B cell (primary cell): ENCODE measurements at regions not wholly inside any gene's neighbourhood (a gene's known extent, or its start where the extent isn't known, plus 50 kb on each side); places are given as distances from the start of the nearest gene placed in this dataset.

Experiments used
- ATAC-seq: fragments of 200-7000 bp; cut with Tn5 transposase; one replicate; pipeline ENCODE4 v1.10.0; 2021; ENCODE audit warnings: low read depth, mild to moderate bottlenecking, moderate number of reproducible peaks, moderate library complexity
- CTCF ChIA-PET: fragments of 350-600 bp; sonication (Branson Sonifier 250); formaldehyde crosslinking; loops from one replicate; lab custom pipeline; 2021; ENCODE audit warnings: antibody characterized with exemption, inconsistent platforms; lab: Charles Lee
- POLR2A ChIA-PET: fragments of 350-600 bp; sonication (Branson Sonifier 250); formaldehyde crosslinking; loops from one replicate; lab custom pipeline; 2021; ENCODE audit warnings: antibody characterized with exemption; lab: Charles Lee
- DNase-seq: peaks from one replicate; pipeline ENCODE4 v3.0.0; 2013
- H2AFZ ChIP-seq: 2 replicates; pipeline ENCODE4 v1.6.1; 2012; ENCODE audit warnings: mild to moderate bottlenecking, low read depth, low read length; ENCODE audit not compliant: insufficient read depth, poor library complexity, severe bottlenecking
- H3K27ac ChIP-seq, 2 donors: 1 replicate in 1 of 2; 2 replicates in 1 of 2; pipeline ENCODE4 v1.5.1; 2012 to 2013; ENCODE audit warnings: low read length in 2 of 2, mild to moderate bottlenecking in 2 of 2, moderate library complexity in 1 of 2
- H3K27me3 ChIP-seq, 4 experiments: fragments of 200-600 bp in 1 of 4; sonication (generic) in 1 of 4; replicated peaks in 1 of 4; 1 replicate in 2 of 4; 2 replicates in 2 of 4; pipeline versions ENCODE4 v1.6.1 to v1.7.0; 2013 to 2016; ENCODE audit warnings: low read length in 3 of 4, mild to moderate bottlenecking in 2 of 4, mixed read lengths in 1 of 4, moderate library complexity in 1 of 4; ENCODE audit not compliant: insufficient read depth in 4 of 4, control insufficient read depth in 3 of 4; ENCODE audit errors: control extremely low read depth in 1 of 4
- H3K36me3 ChIP-seq, 2 experiments: replicated peaks in 1 of 2; 1 replicate in 1 of 2; 2 replicates in 1 of 2; pipeline versions ENCODE4 v1.6.1 to v1.7.1; 2013; ENCODE audit warnings: low read length in 1 of 2; ENCODE audit not compliant: insufficient read depth in 2 of 2, control insufficient read depth in 1 of 2; ENCODE audit errors: control extremely low read depth in 1 of 2, extremely low read depth in 1 of 2
- H3K4me1 ChIP-seq, 2 donors: fragments of 200-600 bp in 1 of 2; sonication (generic) in 1 of 2; 1 replicate in 1 of 2; 2 replicates in 1 of 2; pipeline versions ENCODE4 v1.5.1 to v1.6.1; 2013 to 2017; ENCODE audit warnings: low read length in 2 of 2; ENCODE audit not compliant: control insufficient read depth in 2 of 2, insufficient read depth in 2 of 2
- H3K4me2 ChIP-seq: replicated peaks from 2 replicates; pipeline ENCODE3; 2012; ENCODE audit warnings: mild to moderate bottlenecking, low read depth, low read length; ENCODE audit not compliant: poor library complexity, severe bottlenecking
- H3K4me3 ChIP-seq, 5 experiments: fragments of 200-600 bp in 1 of 5; sonication (generic) in 1 of 5; 1 replicate in 3 of 5; 2 replicates in 2 of 5; pipeline versions ENCODE4 v1.5.1 to v1.7.0; 2011 to 2016; ENCODE audit warnings: low read length in 4 of 5, mild to moderate bottlenecking in 4 of 5, low read depth in 2 of 5, control low read depth in 1 of 5, moderate library complexity in 1 of 5; ENCODE audit not compliant: insufficient read depth in 1 of 5; ENCODE audit errors: control extremely low read depth in 1 of 5, extremely low read depth in 1 of 5
- H3K79me2 ChIP-seq: fragments of 200-600 bp; sonication (generic); one replicate; pipeline ENCODE4 v1.6.0; 2016; ENCODE audit warnings: low read length; ENCODE audit not compliant: control insufficient read depth, insufficient read depth
- H3K9ac ChIP-seq: fragments of 200-600 bp; sonication (generic); 2 replicates; pipeline ENCODE4 v1.6.1; 2017; ENCODE audit warnings: mild to moderate bottlenecking, low read length, moderate library complexity
- H3K9me3 ChIP-seq, 3 donors: one replicate each; pipeline versions ENCODE4 v1.6.1 to v1.7.1; 2013; ENCODE audit warnings: low read length in 2 of 3; ENCODE audit not compliant: control insufficient read depth in 2 of 3, insufficient read depth in 1 of 3; ENCODE audit errors: control extremely low read depth in 1 of 3
- H4K20me1 ChIP-seq: 2 replicates; pipeline ENCODE4 v1.6.0; 2012; ENCODE audit warnings: mild to moderate bottlenecking, low read length; ENCODE audit not compliant: insufficient read depth, control insufficient read depth, poor library complexity, severe bottlenecking
- H3K27ac Mint-ChIP-seq: one replicate; pipeline ENCODE4 v1.8.0; 2021; ENCODE audit warnings: mixed read lengths
- H3K27me3 Mint-ChIP-seq: one replicate; pipeline ENCODE4 v1.8.0; 2021; ENCODE audit warnings: mixed read lengths
- H3K4me1 Mint-ChIP-seq: one replicate; pipeline ENCODE4 v1.8.0; 2021; ENCODE audit warnings: mixed read lengths
- H3K4me3 Mint-ChIP-seq: one replicate; pipeline ENCODE4 v1.8.0; 2021; ENCODE audit warnings: mixed read lengths
- H3K9me3 Mint-ChIP-seq: one replicate; pipeline ENCODE4 v1.8.0; 2022; ENCODE audit warnings: mixed read lengths; ENCODE audit not compliant: insufficient read depth
- EZH2 ChIP-seq: IDR thresholded peaks from 2 replicates; pipeline ENCODE4 v1.6.1; 2012; ENCODE audit warnings: borderline replicate concordance, low read depth, mild to moderate bottlenecking, moderate library complexity, low read length; ENCODE audit not compliant: insufficient read depth, poor library complexity, severe bottlenecking
- WGBS: methylation state at CpG from one replicate; pipeline ENCODE4 v1.1.5; 2013; ENCODE audit warnings: missing lambda C conversion rate; ENCODE audit not compliant: insufficient coverage; 5-methylcytosine and 5-hydroxymethylcytosine counted together
- intact Hi-C: fragments of 100-400 bp; cut with micrococcal nuclease; formaldehyde crosslinking; loops from one replicate; pipeline ENCODE4 v1.10.0; 2022
- TF ChIP-seq, protein P1 (sequence below): fragments of 200-600 bp; IDR thresholded peaks from one replicate; pipeline ENCODE4 v1.8.0; 2022; ENCODE audit warnings: antibody characterized with exemption, mild to moderate bottlenecking

DNA sequence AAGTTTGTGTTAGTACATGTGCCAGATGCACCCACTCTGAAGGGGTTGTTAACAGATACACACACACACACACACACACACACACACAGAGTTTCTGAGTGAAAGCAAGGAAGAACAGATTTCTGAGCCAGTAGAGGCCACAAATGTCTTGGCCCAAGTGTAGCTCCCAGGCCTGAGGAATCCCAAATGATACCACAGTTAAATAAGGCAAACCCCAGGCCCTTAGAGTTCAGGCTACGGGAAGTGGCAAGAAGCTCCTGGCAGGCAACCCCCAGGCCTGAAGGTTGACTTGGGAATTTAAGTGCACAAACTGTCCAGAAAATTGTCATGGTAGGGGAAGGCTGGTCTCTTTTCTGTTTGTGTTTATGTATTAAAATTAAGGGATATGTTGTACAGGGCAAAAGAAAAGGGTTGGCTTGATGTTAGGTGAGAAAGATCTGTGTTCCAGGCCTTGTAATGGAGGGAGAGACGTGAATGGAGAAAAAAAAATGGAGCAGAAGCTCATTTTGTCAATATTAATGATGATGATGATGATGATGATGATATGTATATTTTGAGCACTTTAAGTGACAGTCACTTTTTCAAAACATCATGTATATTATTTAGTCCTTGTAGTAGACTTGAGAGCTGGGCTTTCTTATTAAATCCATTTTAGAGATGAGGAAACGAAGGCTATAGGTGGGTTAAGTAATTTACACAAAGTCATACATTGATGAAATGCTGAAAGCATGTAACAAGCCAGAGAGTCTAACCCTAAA, 317.0 kb upstream of the JAG1 start:
- Histone ChIP-seq H2AFZ (no peak overlapping the region), H3K4me3 (no peak overlapping the region), H3K79me2 (no peaks in the 10 kb centered on the region), H3K36me3 (no peaks in the 10 kb centered on the region), H3K27me3 (no peaks in the 10 kb centered on the region), H3K4me1 (no peaks in the 10 kb centered on the region), H3K4me2 (no peak overlapping the region), H3K27ac (no peak overlapping the region), H3K9me3 (peaks cover 0 to 4% (median 0%) of the 10 kb centered on the region in 3 donors), H3K9ac (no peak overlapping the region), H4K20me1 (no peaks in the 10 kb centered on the region)
- ChIA-PET POLR2A (no interaction called here), CTCF (no interaction called here)
- DNase-seq (no peak), ATAC-seq (no peak)
- H3K4me1 Mint-ChIP-seq = no peaks in the 10 kb centered on the region
- peaks cover 3% of the 10 kb centered on the region for H3K9me3 Mint-ChIP-seq
- no peak overlapping the region for H3K27ac Mint-ChIP-seq
- no peaks in the 10 kb centered on the region for H3K27me3 Mint-ChIP-seq
- 67% methylated on average over 1 of the region's 3 CpGs for WGBS
- no peak overlapping the region for H3K4me3 Mint-ChIP-seq
- intact Hi-C loops = no loop called here
- no peak for TF ChIP-seq EZH2
- TF ChIP-seq, protein P1, sequence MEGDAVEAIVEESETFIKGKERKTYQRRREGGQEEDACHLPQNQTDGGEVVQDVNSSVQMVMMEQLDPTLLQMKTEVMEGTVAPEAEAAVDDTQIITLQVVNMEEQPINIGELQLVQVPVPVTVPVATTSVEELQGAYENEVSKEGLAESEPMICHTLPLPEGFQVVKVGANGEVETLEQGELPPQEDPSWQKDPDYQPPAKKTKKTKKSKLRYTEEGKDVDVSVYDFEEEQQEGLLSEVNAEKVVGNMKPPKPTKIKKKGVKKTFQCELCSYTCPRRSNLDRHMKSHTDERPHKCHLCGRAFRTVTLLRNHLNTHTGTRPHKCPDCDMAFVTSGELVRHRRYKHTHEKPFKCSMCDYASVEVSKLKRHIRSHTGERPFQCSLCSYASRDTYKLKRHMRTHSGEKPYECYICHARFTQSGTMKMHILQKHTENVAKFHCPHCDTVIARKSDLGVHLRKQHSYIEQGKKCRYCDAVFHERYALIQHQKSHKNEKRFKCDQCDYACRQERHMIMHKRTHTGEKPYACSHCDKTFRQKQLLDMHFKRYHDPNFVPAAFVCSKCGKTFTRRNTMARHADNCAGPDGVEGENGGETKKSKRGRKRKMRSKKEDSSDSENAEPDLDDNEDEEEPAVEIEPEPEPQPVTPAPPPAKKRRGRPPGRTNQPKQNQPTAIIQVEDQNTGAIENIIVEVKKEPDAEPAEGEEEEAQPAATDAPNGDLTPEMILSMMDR = no peak

GRCh38 chr20:10992731-10993130, 318.9 kb upstream of the JAG1 start:
- Histone ChIP-seq H3K27me3 (no peaks in the 10 kb centered on the region), H3K9ac (no peak overlapping the region), H3K9me3 (no peaks in the 10 kb centered on the region), H4K20me1 (no peaks in the 10 kb centered on the region), H3K27ac (no peak overlapping the region), H2AFZ (no peak overlapping the region), H3K4me2 (no peak overlapping the region), H3K4me1 (no peaks in the 10 kb centered on the region), H3K4me3 (no peak overlapping the region), H3K79me2 (no peaks in the 10 kb centered on the region), H3K36me3 (no peaks in the 10 kb centered on the region)
- DNase-seq (no peak), ATAC-seq (no peak)
- Mint-ChIP-seq H3K4me3 (no peak overlapping the region), H3K4me1 (no peaks in the 10 kb centered on the region), H3K27me3 (no peaks in the 10 kb centered on the region), H3K9me3 (peaks cover 3% of the 10 kb centered on the region), H3K27ac (no peak overlapping the region)
- POLR2A ChIA-PET = no interaction called here
- intact Hi-C loops = no loop called here
- CTCF ChIA-PET = no interaction called here
- TF ChIP-seq, protein P1 = no peak
- TF ChIP-seq EZH2 = no peak
- WGBS = 89% methylated on average over 5 of the region's 6 CpGs
